Muscle layer of duodenum (tissue), 2 donors: ENCODE measurements at regions not wholly inside any gene's neighbourhood (a gene's known extent, or its start where the extent isn't known, plus 50 kb on each side); places are given as distances from the start of the nearest gene placed in this dataset.

Experiments used
- H3K27ac ChIP-seq: one replicate; pipeline ENCODE4 v1.7.0; 2013; ENCODE audit warnings: mild to moderate bottlenecking, low read length
- H3K27me3 ChIP-seq: one replicate; pipeline ENCODE4 v1.7.0; 2013; ENCODE audit warnings: low read depth, mild to moderate bottlenecking, control low read depth, low read length
- H3K36me3 ChIP-seq, 2 donors: one replicate each; pipeline ENCODE4 v1.7.0; 2013; ENCODE audit warnings: low read length in 2 of 2, control low read depth in 1 of 2, mild to moderate bottlenecking in 1 of 2; ENCODE audit not compliant: insufficient read depth in 2 of 2, control insufficient read depth in 1 of 2
- H3K4me1 ChIP-seq, 2 donors: one replicate each; pipeline ENCODE4 v1.7.0; 2013; ENCODE audit warnings: low read length in 2 of 2, mild to moderate bottlenecking in 2 of 2, control low read depth in 1 of 2, moderate library complexity in 1 of 2; ENCODE audit not compliant: insufficient read depth in 2 of 2, control insufficient read depth in 1 of 2
- H3K4me3 ChIP-seq, 2 donors: one replicate each; pipeline ENCODE4 v1.7.0; 2013; ENCODE audit warnings: low read length in 2 of 2, low read depth in 1 of 2, mild to moderate bottlenecking in 1 of 2
- H3K9me3 ChIP-seq, 2 donors: one replicate each; pipeline ENCODE4 v1.7.0; 2013; ENCODE audit warnings: low read length in 2 of 2, control low read depth in 1 of 2, mild to moderate bottlenecking in 1 of 2; ENCODE audit not compliant: control insufficient read depth in 1 of 2
- donor health status: healthy.

DNA sequence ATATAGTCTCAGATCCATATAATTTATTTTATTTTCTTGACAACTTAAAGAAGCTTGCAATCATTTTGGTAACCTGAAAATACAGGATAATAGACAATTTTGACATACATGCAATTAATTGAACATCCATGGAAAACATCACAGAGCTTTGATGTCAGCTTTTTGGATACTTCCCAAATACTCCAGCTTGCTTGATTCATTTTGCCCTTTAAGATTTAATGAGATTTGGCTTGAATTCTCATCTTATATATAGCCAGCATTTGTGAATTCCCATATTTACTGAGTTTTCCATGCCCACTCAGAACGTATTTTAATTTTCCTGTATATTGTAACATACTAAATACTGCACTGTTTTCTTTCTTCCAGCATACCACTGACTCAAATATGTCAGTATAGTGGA is 803.0 kb upstream of the MGAT4C start:
- no peaks in the 10 kb centered on the region for H3K27me3 ChIP-seq
- no peaks in the 10 kb centered on the region for H3K36me3 ChIP-seq
- no peak overlapping the region for H3K4me3 ChIP-seq
- H3K9me3 ChIP-seq, result no peaks in the 10 kb centered on the region
- H3K27ac ChIP-seq, result no peak overlapping the region
- H3K4me1 ChIP-seq, result no peaks in the 10 kb centered on the region

DNA sequence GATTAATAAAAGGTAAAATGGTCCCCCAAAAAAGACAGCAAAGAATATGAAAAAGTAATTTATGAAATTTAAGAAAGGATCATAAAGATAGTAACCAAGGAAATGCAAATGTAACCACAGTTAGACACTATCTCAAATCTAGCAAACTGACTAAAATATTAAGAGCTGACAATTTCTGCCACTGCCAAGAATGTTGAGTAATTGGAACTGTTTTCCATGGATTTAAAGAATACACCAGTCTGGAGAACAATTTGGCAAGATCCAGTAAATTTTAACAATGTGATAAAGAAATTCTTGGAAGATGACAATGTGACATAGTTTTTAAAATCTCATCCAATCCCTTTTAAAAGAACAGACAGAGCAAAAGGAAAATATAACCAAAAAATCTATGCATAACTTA is 798.0 kb upstream of the MGAT4C start:
- H3K27ac ChIP-seq, result no peak overlapping the region
- no peaks in the 10 kb centered on the region for H3K27me3 ChIP-seq
- no peak overlapping the region for H3K4me3 ChIP-seq
- H3K36me3 ChIP-seq, result no peaks in the 10 kb centered on the region
- no peaks in the 10 kb centered on the region for H3K9me3 ChIP-seq
- H3K4me1 ChIP-seq, result no peaks in the 10 kb centered on the region

DNA sequence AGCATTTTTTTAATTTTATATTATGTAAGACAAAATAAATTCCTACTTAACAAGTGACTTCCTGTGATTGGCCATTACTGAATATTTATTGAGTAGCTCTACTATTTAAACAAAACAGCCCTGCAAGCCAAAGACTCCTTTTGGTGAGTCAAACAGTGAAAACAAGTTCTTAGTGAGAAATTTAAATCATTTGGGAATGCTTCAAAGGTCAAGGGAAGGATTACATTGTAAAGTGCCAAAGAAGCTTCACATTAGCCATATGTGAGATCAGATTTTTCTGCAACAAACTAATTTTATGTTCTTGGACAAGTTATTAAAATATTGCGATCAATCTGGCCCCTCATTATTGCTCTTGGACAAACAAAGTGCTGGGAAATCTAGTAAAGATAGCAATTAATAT is 795.4 kb upstream of the MGAT4C start:
- no peaks in the 10 kb centered on the region for H3K36me3 ChIP-seq
- H3K4me1 ChIP-seq, result no peaks in the 10 kb centered on the region
- no peaks in the 10 kb centered on the region for H3K9me3 ChIP-seq
- no peaks in the 10 kb centered on the region for H3K27me3 ChIP-seq
- no peak overlapping the region for H3K4me3 ChIP-seq
- no peak overlapping the region for H3K27ac ChIP-seq

DNA sequence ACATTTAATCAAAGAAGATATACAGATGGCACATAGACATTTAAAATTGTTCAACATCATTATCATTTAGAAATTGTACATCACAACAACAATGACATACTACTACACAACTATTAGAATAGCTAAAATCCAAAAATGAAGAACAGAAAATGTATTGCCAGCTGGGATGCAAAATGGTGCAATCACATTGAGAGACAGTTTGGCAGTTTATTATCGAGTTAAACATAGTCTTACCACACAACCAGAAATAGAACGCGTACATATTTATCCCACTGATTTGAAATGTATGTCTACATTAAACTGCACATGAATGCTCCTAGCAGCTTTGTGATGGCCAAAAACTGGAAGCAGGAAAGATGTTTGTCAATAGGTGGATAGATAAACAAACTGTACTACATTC is 791.5 kb upstream of the MGAT4C start:
- Histone ChIP-seq H3K4me1 (no peaks in the 10 kb centered on the region), H3K27me3 (no peaks in the 10 kb centered on the region), H3K27ac (no peak overlapping the region), H3K9me3 (no peaks in the 10 kb centered on the region), H3K36me3 (no peaks in the 10 kb centered on the region), H3K4me3 (no peak overlapping the region)

DNA sequence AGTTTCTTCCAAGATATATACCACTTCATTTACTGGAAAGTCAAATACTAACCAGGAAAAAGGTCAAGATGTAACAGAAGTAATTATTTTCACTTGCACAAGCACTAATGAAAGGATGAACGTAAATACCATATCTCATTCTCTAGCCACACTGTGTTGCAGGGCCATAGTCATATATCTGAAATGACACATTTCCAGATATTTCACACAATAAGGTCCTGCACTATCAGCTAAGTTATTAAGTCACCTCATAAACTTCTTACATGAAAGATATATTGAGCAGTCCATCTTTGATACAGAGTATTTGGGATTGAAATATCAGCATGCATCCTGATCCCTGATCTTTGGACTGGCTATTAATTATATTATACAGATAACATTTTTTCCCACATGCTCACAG is 783.3 kb upstream of the MGAT4C start:
- H3K4me1 ChIP-seq, result no peaks in the 10 kb centered on the region
- H3K36me3 ChIP-seq, result no peaks in the 10 kb centered on the region
- H3K27me3 ChIP-seq, result no peaks in the 10 kb centered on the region
- no peak overlapping the region for H3K4me3 ChIP-seq
- no peaks in the 10 kb centered on the region for H3K9me3 ChIP-seq
- H3K27ac ChIP-seq, result no peak overlapping the region

DNA sequence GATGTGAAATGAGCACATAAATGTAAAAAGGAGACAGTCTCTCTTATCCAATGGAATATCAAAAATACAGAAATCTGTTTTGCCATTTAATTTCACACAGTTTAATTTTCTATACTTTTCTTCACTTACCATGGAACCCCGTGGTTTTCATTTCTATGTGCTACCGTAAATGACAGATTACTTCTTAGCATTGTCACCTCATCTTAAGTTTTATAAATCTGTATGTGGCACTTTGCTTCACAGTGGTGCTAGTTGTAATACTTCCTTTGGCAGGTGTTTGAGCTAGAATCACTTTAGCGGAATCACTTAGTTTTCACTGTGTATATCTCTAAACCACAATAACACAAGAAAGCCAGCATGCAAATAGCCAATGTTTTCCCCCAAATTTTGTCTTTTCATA is 781.9 kb upstream of the MGAT4C start:
- no peaks in the 10 kb centered on the region for H3K9me3 ChIP-seq
- H3K27ac ChIP-seq, result no peak overlapping the region
- H3K27me3 ChIP-seq, result no peaks in the 10 kb centered on the region
- no peaks in the 10 kb centered on the region for H3K36me3 ChIP-seq
- H3K4me3 ChIP-seq, result no peak overlapping the region
- H3K4me1 ChIP-seq, result no peaks in the 10 kb centered on the region

DNA sequence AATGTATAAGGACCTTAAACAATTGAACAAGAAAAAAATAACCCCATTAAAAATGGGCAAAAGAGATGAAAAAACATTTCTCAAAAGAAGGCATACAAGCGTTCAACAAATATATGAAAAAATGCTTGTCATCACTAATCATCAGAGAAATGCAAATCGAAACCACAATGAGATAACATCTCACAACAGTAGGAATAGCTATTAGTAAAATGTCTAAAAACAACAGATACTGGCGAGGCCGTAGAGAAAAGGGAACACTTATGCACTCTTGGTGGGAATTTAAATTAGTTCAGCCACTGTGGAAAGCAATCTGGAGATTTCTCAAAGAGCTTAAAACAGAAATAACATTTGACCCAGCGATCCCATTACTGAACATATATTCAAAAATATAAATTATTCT is 769.8 kb upstream of the MGAT4C start:
- no peaks in the 10 kb centered on the region for H3K27me3 ChIP-seq
- no peak overlapping the region for H3K27ac ChIP-seq
- H3K36me3 ChIP-seq, result no peaks in the 10 kb centered on the region
- no peak overlapping the region for H3K4me3 ChIP-seq
- H3K4me1 ChIP-seq, result no peaks in the 10 kb centered on the region
- no peaks in the 10 kb centered on the region for H3K9me3 ChIP-seq

DNA sequence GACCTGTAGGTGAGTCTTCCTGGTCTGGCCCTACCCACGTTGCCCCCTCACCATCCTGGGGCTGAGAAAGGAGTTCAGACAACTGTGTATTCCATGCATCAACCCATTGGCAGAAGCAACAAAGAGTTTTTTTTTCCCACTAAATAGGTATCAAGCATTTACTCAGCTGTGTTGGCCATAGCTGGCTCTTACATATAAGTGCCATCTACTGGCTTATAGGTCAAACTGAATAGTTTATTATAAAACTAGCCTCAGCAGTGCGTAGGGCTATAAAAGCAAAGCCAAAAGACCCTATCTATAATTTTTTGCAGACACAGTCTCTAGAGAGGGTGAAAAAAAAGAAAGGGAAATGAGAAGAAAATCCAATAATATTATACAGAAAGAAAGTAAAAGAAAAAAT is 765.2 kb upstream of the MGAT4C start:
- Histone ChIP-seq H3K36me3 (no peaks in the 10 kb centered on the region), H3K4me3 (no peak overlapping the region), H3K4me1 (no peaks in the 10 kb centered on the region), H3K27me3 (no peaks in the 10 kb centered on the region), H3K9me3 (no peaks in the 10 kb centered on the region), H3K27ac (no peak overlapping the region)

DNA sequence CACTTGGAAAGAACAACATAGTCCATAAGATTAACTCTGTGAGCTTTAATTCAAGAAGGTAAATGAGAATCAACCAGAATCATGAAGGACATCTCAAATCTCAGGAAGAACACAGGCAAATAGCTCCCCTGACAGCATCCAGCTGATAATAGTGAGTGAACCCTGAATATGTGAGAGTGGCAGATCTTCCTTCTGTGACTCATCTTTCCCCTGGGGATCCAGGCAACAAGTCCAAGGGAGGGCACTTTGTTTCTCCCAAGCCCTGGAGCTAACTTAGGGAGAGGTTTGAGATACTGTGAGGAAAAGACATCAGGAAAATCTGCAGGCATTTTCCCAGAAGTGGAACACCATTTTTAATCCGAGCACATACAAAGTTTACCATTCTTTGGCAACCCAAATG is 763.9 kb upstream of the MGAT4C start:
- no peak overlapping the region for H3K4me3 ChIP-seq
- H3K27ac ChIP-seq, result no peak overlapping the region
- no peaks in the 10 kb centered on the region for H3K36me3 ChIP-seq
- H3K9me3 ChIP-seq, result no peaks in the 10 kb centered on the region
- H3K27me3 ChIP-seq, result no peaks in the 10 kb centered on the region
- H3K4me1 ChIP-seq, result no peaks in the 10 kb centered on the region

DNA sequence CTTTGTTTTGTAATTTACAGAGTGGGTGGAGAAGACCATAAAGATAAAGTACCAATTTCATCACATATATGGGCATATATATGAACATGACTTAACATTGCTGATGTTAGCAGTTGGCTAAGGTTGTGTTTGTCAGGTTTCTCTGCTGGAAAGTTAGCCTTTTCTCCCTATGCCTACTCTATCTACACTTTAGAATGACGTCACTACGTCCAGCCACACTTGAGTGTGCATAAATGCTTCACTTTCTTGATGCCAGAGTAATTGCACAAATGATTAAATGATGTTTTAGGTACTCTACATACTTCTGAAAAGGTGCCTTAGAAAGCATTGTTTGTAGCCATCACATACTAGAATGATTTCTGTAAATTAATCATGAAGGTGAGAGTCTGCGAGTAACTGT is 759.2 kb upstream of the MGAT4C start:
- no peaks in the 10 kb centered on the region for H3K36me3 ChIP-seq
- no peak overlapping the region for H3K27ac ChIP-seq
- H3K4me3 ChIP-seq, result no peak overlapping the region
- H3K9me3 ChIP-seq, result no peaks in the 10 kb centered on the region
- no peaks in the 10 kb centered on the region for H3K27me3 ChIP-seq
- H3K4me1 ChIP-seq, result no peaks in the 10 kb centered on the region

DNA sequence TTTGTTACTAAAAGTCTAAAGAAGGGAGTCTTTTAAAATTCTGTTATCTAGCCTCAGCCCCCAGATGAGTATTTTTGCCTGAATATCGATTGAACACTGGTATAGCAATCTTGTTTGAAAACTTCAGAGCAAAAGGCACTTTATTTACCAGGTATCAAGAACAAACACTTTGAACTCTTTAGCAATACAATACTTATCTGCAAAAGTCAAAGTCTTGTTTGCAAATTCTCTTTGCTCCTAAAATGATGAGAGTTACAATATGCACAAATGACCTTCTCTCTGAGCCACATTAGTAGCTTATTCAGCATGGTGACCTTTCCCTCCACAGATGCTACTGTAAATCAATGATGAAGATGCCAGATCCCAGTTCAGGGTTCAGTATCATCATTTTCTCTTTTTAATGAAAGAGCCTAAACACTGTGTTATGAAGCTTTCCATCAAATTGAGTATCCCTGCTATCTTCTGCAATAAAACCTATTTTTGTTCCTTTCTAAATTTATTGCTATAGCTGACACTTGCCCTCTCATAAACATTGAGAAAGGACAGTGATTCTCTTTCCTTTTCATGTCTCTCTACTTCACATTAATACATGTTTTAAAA is 752.7 kb upstream of the MGAT4C start:
- H3K4me3 ChIP-seq, result no peak overlapping the region
- H3K27me3 ChIP-seq, result no peaks in the 10 kb centered on the region
- H3K36me3 ChIP-seq, result no peaks in the 10 kb centered on the region
- H3K4me1 ChIP-seq, result no peaks in the 10 kb centered on the region
- H3K27ac ChIP-seq, result no peak overlapping the region
- no peaks in the 10 kb centered on the region for H3K9me3 ChIP-seq

DNA sequence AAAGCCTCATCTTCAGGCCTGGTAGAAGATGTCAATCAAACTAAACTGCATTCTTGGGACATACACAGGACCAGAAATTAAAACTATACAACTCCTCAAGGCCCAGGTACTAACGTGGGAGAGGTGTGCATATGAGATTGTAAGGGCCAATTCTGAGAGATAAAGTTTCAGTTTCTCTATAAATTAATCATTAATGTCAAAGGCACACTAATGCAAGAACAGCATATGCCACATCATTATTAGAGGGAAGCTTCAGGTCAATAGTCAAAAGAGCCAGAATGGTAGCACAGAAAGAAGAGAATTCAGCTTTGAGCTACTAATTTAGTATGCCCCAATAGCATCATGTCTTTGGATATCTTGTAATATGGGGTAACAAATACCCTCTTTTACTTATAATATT is 744.9 kb upstream of the MGAT4C start:
- H3K4me3 ChIP-seq, result no peak overlapping the region
- no peaks in the 10 kb centered on the region for H3K27me3 ChIP-seq
- H3K9me3 ChIP-seq, result peaks cover 0 to 6% of the 10 kb centered on the region in 2 donors
- no peaks in the 10 kb centered on the region for H3K4me1 ChIP-seq
- H3K36me3 ChIP-seq, result no peaks in the 10 kb centered on the region
- no peak overlapping the region for H3K27ac ChIP-seq
